K562 (cell line): ENCODE measurements at regions not wholly inside any gene's neighbourhood (a gene's known extent, or its start where the extent isn't known, plus 50 kb on each side); places are given as distances from the start of the nearest gene placed in this dataset.

Source experiments
- ADNP ChIP-seq: fragments of 200-800 bp; sonication (Bioruptor generic); IDR thresholded peaks from 2 replicates; pipeline ENCODE4 v1.6.1; 2016; ENCODE audit warnings: missing genetic modification characterization, missing compliant biosample characterization
- ARID1B ChIP-seq: fragments of 450-650 bp; IDR thresholded peaks from 2 replicates; pipeline ENCODE4 v1.6.1; 2016; ENCODE audit warnings: antibody characterized with exemption, mild to moderate bottlenecking, inconsistent platforms
- C11orf30 ChIP-seq: fragments of 450-650 bp; IDR thresholded peaks from 2 replicates; pipeline ENCODE4 v1.6.1; 2016; ENCODE audit warnings: low read depth, mild to moderate bottlenecking
- CBFB ChIP-seq: sonication (generic); formaldehyde crosslinking; IDR thresholded peaks from 2 replicates; pipeline ENCODE4 v1.4.0; 2020; ENCODE audit warnings: mild to moderate bottlenecking, missing genetic modification reagents
- CHCHD3 ChIP-seq: fragments of 250-450 bp; sonication (Bioruptor Pico); IDR thresholded peaks from 2 replicates; pipeline ENCODE4 v2.1.2; 2022; ENCODE audit warnings: mild to moderate bottlenecking
- DMBX1 ChIP-seq: fragments of 250-450 bp; sonication (Bioruptor Pico); IDR thresholded peaks from 2 replicates; pipeline ENCODE4 v1.8.0; 2022; ENCODE audit warnings: inconsistent platforms, mild to moderate bottlenecking, moderate library complexity, borderline replicate concordance
- DPF2 ChIP-seq: fragments of 450-650 bp; IDR thresholded peaks from 2 replicates; pipeline ENCODE4 v1.6.1; 2016
- FOXK2 ChIP-seq, 2 experiments: fragments of 450-650 bp; IDR thresholded peaks in 1 of 2; conservative IDR thresholded peaks in 1 of 2; 2 replicates each; pipeline ENCODE4 v1.6.1; 2016; ENCODE audit warnings: low read depth in 2 of 2, mild to moderate bottlenecking in 1 of 2
- FOXO4 ChIP-seq: fragments of 450-650 bp; formaldehyde crosslinking; IDR thresholded peaks from 2 replicates; pipeline ENCODE4 v1.4.0; 2020; ENCODE audit warnings: mild to moderate bottlenecking, moderate library complexity
- MAFK ChIP-seq: IDR thresholded peaks from 2 replicates; pipeline ENCODE4 v1.6.1; 2011; ENCODE audit warnings: low read length, improper control_type of control experiment
- MCM7 ChIP-seq, 2 experiments: fragments of 450-650 bp; IDR thresholded peaks; 2 replicates each; pipeline ENCODE4 v1.6.1; 2016 to 2018
- MEF2D ChIP-seq: conservative IDR thresholded peaks from 2 replicates; pipeline ENCODE4 v1.6.1; 2016; ENCODE audit warnings: low read depth, missing genetic modification characterization, missing compliant biosample characterization
- RB1 ChIP-seq: fragments of 450-650 bp; IDR thresholded peaks from 2 replicates; pipeline ENCODE4 v1.6.1; 2017; ENCODE audit warnings: low read depth, mild to moderate bottlenecking
- RCOR1 ChIP-seq, 2 experiments: IDR thresholded peaks; 2 replicates each; pipeline ENCODE4 v1.6.1; 2012; ENCODE audit warnings: low read depth in 2 of 2, low read length in 2 of 2, borderline replicate concordance in 1 of 2, improper control_type of control experiment in 1 of 2
- RFX5 ChIP-seq: IDR thresholded peaks from 2 replicates; pipeline ENCODE4 v1.6.1; 2011; ENCODE audit warnings: low read depth, mild to moderate bottlenecking, improper control_type of control experiment, low read length
- SAFB2 ChIP-seq: fragments of 200-400 bp; formaldehyde crosslinking; IDR thresholded peaks from 2 replicates; pipeline ENCODE4 v1.6.1; 2018; ENCODE audit warnings: borderline replicate concordance, low read length, low read depth, moderate library complexity; ENCODE audit not compliant: severe bottlenecking
- SMC3 ChIP-seq: conservative IDR thresholded peaks from 2 replicates; pipeline ENCODE4 v1.6.1; 2011; ENCODE audit warnings: low read depth, low read length, improper control_type of control experiment; ENCODE audit not compliant: insufficient read depth
- SRF ChIP-seq, 2 experiments: fragments of 250-450, 450-650 bp in 1 of 2; sonication (Bioruptor Pico) in 1 of 2; sonication (generic) in 1 of 2; formaldehyde crosslinking; IDR thresholded peaks; 2 replicates each; pipeline versions ENCODE4 v1.5.0 to v1.5.1; 2020 to 2022; ENCODE audit warnings: mild to moderate bottlenecking in 1 of 2, missing genetic modification reagents in 1 of 2
- TAF9B ChIP-seq: fragments of 450-650 bp; IDR thresholded peaks from 2 replicates; pipeline ENCODE4 v1.6.1; 2018; ENCODE audit warnings: mild to moderate bottlenecking; ENCODE audit not compliant: partially characterized antibody
- TCF7L2 ChIP-seq: fragments of 150-350 bp; IDR thresholded peaks from 2 replicates; pipeline ENCODE4 v1.6.1; 2016; ENCODE audit warnings: low read depth, mild to moderate bottlenecking, low read length, moderate library complexity
- ZC3H11A ChIP-seq: IDR thresholded peaks from 2 replicates; pipeline ENCODE4 v1.6.1; 2012; ENCODE audit warnings: low read depth, low read length, improper control_type of control experiment
- TF ChIP-seq, protein P1 (sequence below), 2 experiments: IDR thresholded peaks in 1 of 2; conservative IDR thresholded peaks in 1 of 2; 2 replicates each; pipeline ENCODE4 v1.6.1; 2016; ENCODE audit warnings: low read depth in 2 of 2, mild to moderate bottlenecking in 1 of 2, missing compliant biosample characterization in 1 of 2, missing genetic modification characterization in 1 of 2, moderate library complexity in 1 of 2
- TF ChIP-seq, protein P2 (sequence below): fragments of 250-450 bp; sonication (Bioruptor Pico); IDR thresholded peaks from 2 replicates; pipeline ENCODE4 v1.8.0; 2021; ENCODE audit warnings: moderate library complexity, mild to moderate bottlenecking, inconsistent platforms
- TF ChIP-seq, protein P3 (sequence below): fragments of 250-450 bp; sonication (Bioruptor Pico); IDR thresholded peaks from 2 replicates; pipeline ENCODE4 v1.5.0; 2020; ENCODE audit warnings: mild to moderate bottlenecking

DNA sequence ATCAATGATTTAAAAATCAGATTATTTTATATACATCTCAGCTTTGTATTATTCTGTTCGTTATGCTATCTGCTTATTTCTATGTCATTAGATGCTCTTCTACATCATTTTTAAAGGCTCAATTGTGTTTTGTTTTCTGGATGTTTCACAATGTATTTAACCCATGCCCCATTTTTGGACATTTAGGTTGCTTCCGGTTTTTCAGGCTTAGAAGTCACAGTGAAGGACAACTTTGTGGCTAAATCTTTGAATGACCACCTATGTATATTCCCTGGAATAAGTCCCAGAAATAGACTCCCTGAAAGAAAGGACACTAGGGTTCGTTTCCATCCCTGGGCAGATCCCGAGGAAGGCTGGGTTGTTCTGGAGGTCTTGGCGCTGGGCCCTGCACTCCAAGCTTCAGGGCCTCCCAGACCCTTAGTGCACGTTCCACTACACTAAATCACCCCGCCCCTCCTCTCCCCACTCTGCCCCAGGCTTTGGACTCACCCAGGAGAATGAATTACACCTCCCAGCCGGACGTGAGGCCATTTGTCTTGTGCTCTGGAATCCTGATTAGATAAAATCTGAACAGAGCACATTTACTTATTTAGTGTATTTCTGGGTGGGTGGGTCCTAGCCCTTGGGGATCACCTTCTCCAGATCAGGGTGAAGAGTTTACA, 188.2 kb downstream of the ZFP36L2 start (continued):
- TF ChIP-seq, protein P1, sequence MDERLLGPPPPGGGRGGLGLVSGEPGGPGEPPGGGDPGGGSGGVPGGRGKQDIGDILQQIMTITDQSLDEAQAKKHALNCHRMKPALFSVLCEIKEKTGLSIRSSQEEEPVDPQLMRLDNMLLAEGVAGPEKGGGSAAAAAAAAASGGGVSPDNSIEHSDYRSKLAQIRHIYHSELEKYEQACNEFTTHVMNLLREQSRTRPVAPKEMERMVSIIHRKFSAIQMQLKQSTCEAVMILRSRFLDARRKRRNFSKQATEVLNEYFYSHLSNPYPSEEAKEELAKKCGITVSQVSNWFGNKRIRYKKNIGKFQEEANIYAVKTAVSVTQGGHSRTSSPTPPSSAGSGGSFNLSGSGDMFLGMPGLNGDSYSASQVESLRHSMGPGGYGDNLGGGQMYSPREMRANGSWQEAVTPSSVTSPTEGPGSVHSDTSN (CRISPR knock-in tag; IDR thresholded peaks at IDR 0.05; ENCODE audit: low read depth) = no peak
- TF ChIP-seq, protein P1 (tag; conservative IDR thresholded peaks at IDR 0.05; ENCODE audit: low read depth) = peak; percentile 73
- TF ChIP-seq ARID1B (peak; percentile 48; the same call in 1 of the 2 replicates), FOXO4 (CRISPR knock-in tag) (no peak), FOXK2 (conservative IDR thresholded peaks at IDR 0.05 in 1 of 2, IDR thresholded peaks at IDR 0.05 in 1 of 2; ENCODE audit: low read depth in 2 of 2) (no peak), MAFK (no peak), RFX5 (no peak), DPF2 (peak; percentile 39; the same call in 1 of the 2 replicates), CBFB (no peak), CHCHD3 (CRISPR knock-in tag) (no peak), ZC3H11A (no peak), RCOR1 (IDR thresholded peaks at IDR 0.05; ENCODE audit: borderline replicate concordance in 1 of 2, low read depth in 2 of 2, low read length in 2 of 2) (peak in 1 of 2 experiments; percentile 47; a peak in 1 of 4 replicates), MCM7 (IDR thresholded peaks at IDR 0.05) (no peak), SAFB2 (no peak), TAF9B (no peak), TCF7L2 (no peak), SRF (CRISPR knock-in tag; IDR thresholded peaks at IDR 0.05) (peak in 1 of 2 experiments; percentile 92; a peak in 2 of 4 replicates), DMBX1 (no peak), MEF2D (no peak), C11orf30 (no peak), ADNP (tag) (no peak), SMC3 (no peak), RB1 (no peak)
- TF ChIP-seq, protein P2, sequence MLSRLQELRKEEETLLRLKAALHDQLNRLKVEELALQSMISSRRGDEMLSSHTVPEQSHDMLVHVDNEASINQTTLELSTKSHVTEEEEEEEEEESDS (CRISPR knock-in tag) = no peak
- TF ChIP-seq, protein P3, sequence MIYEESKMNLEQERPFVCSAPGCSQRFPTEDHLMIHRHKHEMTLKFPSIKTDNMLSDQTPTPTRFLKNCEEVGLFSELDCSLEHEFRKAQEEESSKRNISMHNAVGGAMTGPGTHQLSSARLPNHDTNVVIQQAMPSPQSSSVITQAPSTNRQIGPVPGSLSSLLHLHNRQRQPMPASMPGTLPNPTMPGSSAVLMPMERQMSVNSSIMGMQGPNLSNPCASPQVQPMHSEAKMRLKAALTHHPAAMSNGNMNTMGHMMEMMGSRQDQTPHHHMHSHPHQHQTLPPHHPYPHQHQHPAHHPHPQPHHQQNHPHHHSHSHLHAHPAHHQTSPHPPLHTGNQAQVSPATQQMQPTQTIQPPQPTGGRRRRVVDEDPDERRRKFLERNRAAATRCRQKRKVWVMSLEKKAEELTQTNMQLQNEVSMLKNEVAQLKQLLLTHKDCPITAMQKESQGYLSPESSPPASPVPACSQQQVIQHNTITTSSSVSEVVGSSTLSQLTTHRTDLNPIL (CRISPR knock-in tag) = no peak
